Ishikawa (cell line): ENCODE measurements at regions not wholly inside any gene's neighbourhood (a gene's known extent, or its start where the extent isn't known, plus 50 kb on each side); places are given as distances from the start of the nearest gene placed in this dataset.

Experiments used
- CEBPB ChIP-seq: IDR thresholded peaks from 2 replicates; pipeline ENCODE4 v1.6.1; 2012
- CREB1 ChIP-seq: IDR thresholded peaks from 2 replicates; pipeline ENCODE4 v1.6.1; 2012; ENCODE audit warnings: low read depth
- EGR1 ChIP-seq: IDR thresholded peaks from 2 replicates; pipeline ENCODE4 v1.6.1; 2012
- EP300 ChIP-seq: IDR thresholded peaks from 2 replicates; pipeline ENCODE4 v1.6.1; 2012; ENCODE audit warnings: borderline replicate concordance
- FOXM1 ChIP-seq: IDR thresholded peaks from 2 replicates; pipeline ENCODE4 v1.6.1; 2012; ENCODE audit warnings: low read depth, borderline replicate concordance
- MAX ChIP-seq: IDR thresholded peaks from 2 replicates; pipeline ENCODE4 v1.6.1; 2012
- NFIC ChIP-seq: IDR thresholded peaks from 2 replicates; pipeline ENCODE4 v1.6.1; 2012
- RAD21 ChIP-seq: IDR thresholded peaks from 2 replicates; pipeline ENCODE4 v1.6.1; 2012; ENCODE audit warnings: low read depth
- TAF1 ChIP-seq: IDR thresholded peaks from 2 replicates; pipeline ENCODE4 v1.6.1; 2012; ENCODE audit warnings: low read depth, mild to moderate bottlenecking
- TCF12 ChIP-seq: IDR thresholded peaks from 2 replicates; pipeline ENCODE4 v1.6.1; 2012; ENCODE audit warnings: low read depth
- TEAD4 ChIP-seq: IDR thresholded peaks from 2 replicates; pipeline ENCODE4 v1.6.1; 2012
- YY1 ChIP-seq: IDR thresholded peaks from 2 replicates; pipeline ENCODE4 v1.6.1; 2012; ENCODE audit warnings: low read depth
- ZBTB7A ChIP-seq: IDR thresholded peaks from 2 replicates; pipeline ENCODE4 v1.6.1; 2012; ENCODE audit warnings: low read depth
- TF ChIP-seq, protein P1 (sequence below): IDR thresholded peaks from 2 replicates; pipeline ENCODE4 v1.6.1; 2012
- TF ChIP-seq, protein P2 (sequence below): IDR thresholded peaks from 2 replicates; pipeline ENCODE4 v1.6.1; 2012; ENCODE audit warnings: low read depth, mild to moderate bottlenecking

- no peak for TF ChIP-seq YY1
- TF ChIP-seq FOXM1, result no peak
- TF ChIP-seq, protein P1, sequence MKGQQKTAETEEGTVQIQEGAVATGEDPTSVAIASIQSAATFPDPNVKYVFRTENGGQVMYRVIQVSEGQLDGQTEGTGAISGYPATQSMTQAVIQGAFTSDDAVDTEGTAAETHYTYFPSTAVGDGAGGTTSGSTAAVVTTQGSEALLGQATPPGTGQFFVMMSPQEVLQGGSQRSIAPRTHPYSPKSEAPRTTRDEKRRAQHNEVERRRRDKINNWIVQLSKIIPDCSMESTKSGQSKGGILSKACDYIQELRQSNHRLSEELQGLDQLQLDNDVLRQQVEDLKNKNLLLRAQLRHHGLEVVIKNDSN, result no peak
- TF ChIP-seq CEBPB, result no peak
- no peak for TF ChIP-seq ZBTB7A
- no peak for TF ChIP-seq MAX
- TF ChIP-seq, protein P2, sequence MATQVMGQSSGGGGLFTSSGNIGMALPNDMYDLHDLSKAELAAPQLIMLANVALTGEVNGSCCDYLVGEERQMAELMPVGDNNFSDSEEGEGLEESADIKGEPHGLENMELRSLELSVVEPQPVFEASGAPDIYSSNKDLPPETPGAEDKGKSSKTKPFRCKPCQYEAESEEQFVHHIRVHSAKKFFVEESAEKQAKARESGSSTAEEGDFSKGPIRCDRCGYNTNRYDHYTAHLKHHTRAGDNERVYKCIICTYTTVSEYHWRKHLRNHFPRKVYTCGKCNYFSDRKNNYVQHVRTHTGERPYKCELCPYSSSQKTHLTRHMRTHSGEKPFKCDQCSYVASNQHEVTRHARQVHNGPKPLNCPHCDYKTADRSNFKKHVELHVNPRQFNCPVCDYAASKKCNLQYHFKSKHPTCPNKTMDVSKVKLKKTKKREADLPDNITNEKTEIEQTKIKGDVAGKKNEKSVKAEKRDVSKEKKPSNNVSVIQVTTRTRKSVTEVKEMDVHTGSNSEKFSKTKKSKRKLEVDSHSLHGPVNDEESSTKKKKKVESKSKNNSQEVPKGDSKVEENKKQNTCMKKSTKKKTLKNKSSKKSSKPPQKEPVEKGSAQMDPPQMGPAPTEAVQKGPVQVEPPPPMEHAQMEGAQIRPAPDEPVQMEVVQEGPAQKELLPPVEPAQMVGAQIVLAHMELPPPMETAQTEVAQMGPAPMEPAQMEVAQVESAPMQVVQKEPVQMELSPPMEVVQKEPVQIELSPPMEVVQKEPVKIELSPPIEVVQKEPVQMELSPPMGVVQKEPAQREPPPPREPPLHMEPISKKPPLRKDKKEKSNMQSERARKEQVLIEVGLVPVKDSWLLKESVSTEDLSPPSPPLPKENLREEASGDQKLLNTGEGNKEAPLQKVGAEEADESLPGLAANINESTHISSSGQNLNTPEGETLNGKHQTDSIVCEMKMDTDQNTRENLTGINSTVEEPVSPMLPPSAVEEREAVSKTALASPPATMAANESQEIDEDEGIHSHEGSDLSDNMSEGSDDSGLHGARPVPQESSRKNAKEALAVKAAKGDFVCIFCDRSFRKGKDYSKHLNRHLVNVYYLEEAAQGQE, result no peak
- TF ChIP-seq RAD21, result no peak
- TF ChIP-seq EGR1, result no peak
- TF ChIP-seq NFIC, result no peak
- TF ChIP-seq TAF1, result no peak
- no peak for TF ChIP-seq TCF12
- no peak for TF ChIP-seq EP300
These were observed 187.2 kb upstream of the IGFBP3 start for GRCh38 chr7:46108272-46108671.

DNA sequence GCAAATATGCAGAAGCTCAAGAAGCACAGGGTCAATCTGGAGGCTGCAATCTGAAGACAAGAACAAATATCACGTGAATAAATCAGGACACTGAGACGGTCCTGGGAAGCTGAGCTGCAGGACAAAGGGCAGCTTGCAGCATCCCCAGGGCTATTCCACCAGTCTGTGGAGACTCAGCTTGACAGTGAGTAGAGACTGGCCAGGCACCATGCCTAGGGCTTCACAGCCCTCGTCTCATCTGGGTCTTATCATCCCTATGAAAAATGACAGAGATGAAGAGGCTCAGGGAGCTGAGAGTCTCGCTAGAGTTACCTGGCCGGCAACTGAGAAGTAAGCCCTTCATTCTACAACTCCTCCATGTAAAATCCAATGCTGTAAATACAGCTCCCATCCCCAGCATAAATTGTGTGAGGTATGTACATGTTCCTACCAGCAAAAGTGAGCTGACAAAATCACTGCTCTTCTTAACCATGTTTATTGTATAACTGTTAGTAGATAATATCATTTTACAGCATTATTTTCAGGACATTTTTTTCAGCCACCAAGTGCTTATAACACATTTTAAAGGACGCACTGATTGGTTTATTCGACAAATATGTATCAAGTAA is 186.6 kb upstream of the IGFBP3 start:
- TF ChIP-seq NFIC (no peak), TCF12 (no peak), EGR1 (no peak), EP300 (no peak), TEAD4 (no peak)

GRCh38 chr7:46100521-46100920 is 179.4 kb upstream of the IGFBP3 start:
- no peak for TF ChIP-seq EGR1
- TF ChIP-seq, protein P2, result no peak
- TF ChIP-seq, protein P1, result no peak
- TF ChIP-seq TCF12, result no peak
- TF ChIP-seq YY1, result no peak

DNA sequence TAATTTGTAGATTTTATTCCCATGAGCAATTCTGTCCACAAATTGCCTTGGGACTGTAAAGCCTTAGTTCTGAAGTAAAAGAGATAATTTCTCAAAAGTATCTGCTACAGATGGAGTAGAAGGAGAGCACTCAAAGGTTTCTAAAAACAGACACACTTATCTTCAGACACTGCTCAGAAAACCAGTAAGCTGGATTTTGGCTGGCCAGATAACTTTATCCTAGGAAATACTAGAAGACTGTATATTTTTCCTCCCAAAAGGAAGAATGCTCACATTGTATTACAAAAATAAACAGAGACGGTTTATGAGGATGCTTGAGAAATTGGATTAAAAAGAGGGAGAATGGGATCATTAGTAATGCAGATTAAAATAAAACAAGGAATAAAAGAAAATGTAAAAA is 178.0 kb upstream of the IGFBP3 start:
- TF ChIP-seq FOXM1, result no peak
- no peak for TF ChIP-seq CEBPB
- TF ChIP-seq ZBTB7A, result no peak
- TF ChIP-seq RAD21, result no peak
- no peak for TF ChIP-seq TAF1
- TF ChIP-seq NFIC, result no peak
- TF ChIP-seq EP300, result no peak
- TF ChIP-seq CREB1, result no peak
- TF ChIP-seq, protein P2, result no peak
- no peak for TF ChIP-seq YY1
- TF ChIP-seq MAX, result no peak
- no peak for TF ChIP-seq TEAD4
- TF ChIP-seq EGR1, result no peak
- no peak for TF ChIP-seq TCF12
- TF ChIP-seq, protein P1, result no peak

- no peak for TF ChIP-seq TEAD4
- TF ChIP-seq, protein P1, result no peak
- TF ChIP-seq EGR1, result no peak
- TF ChIP-seq TCF12, result no peak
These were observed 170.0 kb upstream of the IGFBP3 start for GRCh38 chr7:46091071-46091470.
